Effector memory CD4-positive, alpha-beta T cell (primary cell): ENCODE measurements at regions not wholly inside any gene's neighbourhood (a gene's known extent, or its start where the extent isn't known, plus 50 kb on each side); places are given as distances from the start of the nearest gene placed in this dataset.
"Not testable (repeated sequence)": the region's sequence is repeated elsewhere in the genome, so short reads cannot be mapped to it uniquely, and the experiment has no call there.

Source experiments
- DNase-seq, 3 donors: peaks; one replicate each; pipeline ENCODE4 v3.0.0-alpha.2; 2020
- H3K27ac ChIP-seq: 2 replicates; pipeline ENCODE4 v1.7.0; 2013; ENCODE audit warnings: mild to moderate bottlenecking, low read length, moderate library complexity; ENCODE audit not compliant: insufficient read depth, poor library complexity, severe bottlenecking
- H3K27me3 ChIP-seq: replicated peaks from 2 replicates; pipeline ENCODE4 v1.7.0; 2013; ENCODE audit warnings: mild to moderate bottlenecking, low read length; ENCODE audit not compliant: insufficient read depth, control insufficient read depth, poor library complexity, severe bottlenecking
- H3K36me3 ChIP-seq: 2 replicates; pipeline ENCODE4 v1.7.0; 2013; ENCODE audit warnings: mild to moderate bottlenecking, low read length, moderate library complexity; ENCODE audit not compliant: control insufficient read depth, insufficient read depth
- H3K4me1 ChIP-seq: 2 replicates; pipeline ENCODE4 v1.7.0; 2013; ENCODE audit warnings: low read length, mild to moderate bottlenecking; ENCODE audit not compliant: control insufficient read depth, insufficient read depth, poor library complexity, severe bottlenecking
- H3K4me3 ChIP-seq: 2 replicates; pipeline ENCODE4 v1.7.0; 2013; ENCODE audit warnings: low read length, low read depth, mild to moderate bottlenecking; ENCODE audit not compliant: insufficient read depth, poor library complexity, severe bottlenecking
- H3K9me3 ChIP-seq: 2 replicates; pipeline ENCODE4 v1.7.0; 2013; ENCODE audit warnings: mild to moderate bottlenecking, low read length, moderate library complexity; ENCODE audit not compliant: control insufficient read depth

GRCh38 chr11:12603143-12604088 is 70.8 kb upstream of the TEAD1 start:
- Histone ChIP-seq H3K36me3 (no peaks in the 10 kb centered on the region), H3K27ac (no peak overlapping the region), H3K27me3 (peaks cover 8% of the 10 kb centered on the region), H3K4me1 (peaks cover 6% of the 10 kb centered on the region), H3K4me3 (no peak overlapping the region), H3K9me3 (no peaks in the 10 kb centered on the region)
- DNase-seq, result no peak

GRCh38 chr11:12604557-12605153 is 69.6 kb upstream of the TEAD1 start:
- no peak overlapping the region for H3K4me3 ChIP-seq
- H3K4me1 ChIP-seq, result no peaks in the 10 kb centered on the region
- H3K27me3 ChIP-seq, result peaks cover 8% of the 10 kb centered on the region
- DNase-seq, result no peak
- no peak overlapping the region for H3K27ac ChIP-seq
- H3K36me3 ChIP-seq, result no peaks in the 10 kb centered on the region
- no peaks in the 10 kb centered on the region for H3K9me3 ChIP-seq

- H3K27me3 ChIP-seq, result peaks cover 5% of the 10 kb centered on the region
- no peak overlapping the region for H3K27ac ChIP-seq
- no peaks in the 10 kb centered on the region for H3K36me3 ChIP-seq
- no peak for DNase-seq
- no peaks in the 10 kb centered on the region for H3K4me1 ChIP-seq
- H3K4me3 ChIP-seq, result no peak overlapping the region
- H3K9me3 ChIP-seq, result no peaks in the 10 kb centered on the region
Measured at GRCh38 chr11:12606597-12606996, 67.6 kb upstream of the TEAD1 start.

- not testable (repeated sequence) for H3K27ac ChIP-seq, H3K4me3 ChIP-seq, H3K27me3 ChIP-seq
Measured at GRCh38 chr11:12608678-12609077, 65.5 kb upstream of the TEAD1 start.

GRCh38 chr11:12611352-12611751 is 62.9 kb upstream of the TEAD1 start:
- Histone ChIP-seq H3K4me1 (no peaks in the 10 kb centered on the region), H3K4me3 (no peak overlapping the region), H3K9me3 (no peaks in the 10 kb centered on the region), H3K27me3 (no peaks in the 10 kb centered on the region), H3K36me3 (no peaks in the 10 kb centered on the region), H3K27ac (no peak overlapping the region)
- DNase-seq, result no peak

More at GRCh38 chr11:12608678-12609077, 65.5 kb upstream of the TEAD1 start:
- not testable (repeated sequence) for H3K9me3 ChIP-seq, DNase-seq, H3K36me3 ChIP-seq, H3K4me1 ChIP-seq

- Histone ChIP-seq H3K4me3 (no peak overlapping the region), H3K36me3 (no peaks in the 10 kb centered on the region), H3K9me3 (no peaks in the 10 kb centered on the region), H3K27ac (no peak overlapping the region), H3K4me1 (no peaks in the 10 kb centered on the region), H3K27me3 (no peaks in the 10 kb centered on the region)
- no peak for DNase-seq
Measured at GRCh38 chr11:12617632-12618031, 56.6 kb upstream of the TEAD1 start.

- Histone ChIP-seq H3K27ac (no peak overlapping the region), H3K4me3 (no peak overlapping the region), H3K27me3 (no peaks in the 10 kb centered on the region), H3K9me3 (no peaks in the 10 kb centered on the region), H3K4me1 (no peaks in the 10 kb centered on the region), H3K36me3 (no peaks in the 10 kb centered on the region)
- no peak for DNase-seq
Measured at GRCh38 chr11:12618743-12619540, 55.3 kb upstream of the TEAD1 start.

GRCh38 chr11:12623869-12624268 is 50.4 kb upstream of the TEAD1 start:
- Histone ChIP-seq H3K27me3 (no peaks in the 10 kb centered on the region), H3K4me3 (no peak overlapping the region), H3K9me3 (no peaks in the 10 kb centered on the region), H3K27ac (no peak overlapping the region), H3K36me3 (no peaks in the 10 kb centered on the region), H3K4me1 (no peaks in the 10 kb centered on the region)
- no peak for DNase-seq
